ENCODE measurements at regions not wholly inside any gene's neighbourhood (a gene's known extent, or its start where the extent isn't known, plus 50 kb on each side); places are given as distances from the start of the nearest gene placed in this dataset.

GRCh38 chr1:198867182-198867581, 228.3 kb downstream of the PTPRC start:
- H3K79me2 ChIP-seq (ENCODE audit: insufficient read depth, low read length): peaks cover 99% of the 10 kb centered on the region

GRCh38 chr1:198873696-198874230, 234.9 kb downstream of the PTPRC start:
- no peaks in the 10 kb centered on the region for H3K27me3 ChIP-seq (ENCODE audit: insufficient read depth, low read length, poor library complexity)
- H4K20me1 ChIP-seq (ENCODE audit: insufficient read depth, low read length): peaks cover 67% of the 10 kb centered on the region
- no peak overlapping the region for H2AFZ ChIP-seq (ENCODE audit: low read depth, low read length)
- TF ChIP-seq CTCF (IDR thresholded peaks at IDR 0.05; ENCODE audit: borderline replicate concordance, extremely low read depth, low read length, poor library complexity, severe bottlenecking) (no peak), EZH2 (IDR thresholded peaks at IDR 0.05; ENCODE audit: borderline replicate concordance, low read depth, low read length, severe bottlenecking) (no peak)
- H3K27ac ChIP-seq (ENCODE audit: low read length): peak overlapping the region; percentile 10; the same call in 1 of the 2 replicates
- ATAC-seq (ENCODE audit: insufficient read depth, low read depth) (peak; percentile 34; the same call in 2 of the 3 replicates), DNase-seq (no peak)
- H3K4me1 ChIP-seq (ENCODE audit: insufficient read depth, low read length): peaks cover 45% of the 10 kb centered on the region
- no peak overlapping the region for H3K4me2 ChIP-seq (ENCODE audit: insufficient read depth, low read length)
- peaks cover 97% of the 10 kb centered on the region for H3K79me2 ChIP-seq (ENCODE audit: insufficient read depth, low read length)
- no peak overlapping the region for H3K9ac ChIP-seq (ENCODE audit: low read depth, low read length)
- no peaks in the 10 kb centered on the region for H3K9me3 ChIP-seq (ENCODE audit: insufficient read depth, low read length, severe bottlenecking)
- no peak overlapping the region for H3K4me3 ChIP-seq (ENCODE audit: low read depth in 1 of 2, low read length in 2 of 2)
- peaks cover 78% of the 10 kb centered on the region for H3K36me3 ChIP-seq (ENCODE audit: insufficient read depth, low read length)

More at GRCh38 chr1:198867182-198867581, 228.3 kb downstream of the PTPRC start:
- TF ChIP-seq CTCF (IDR thresholded peaks at IDR 0.05; ENCODE audit: borderline replicate concordance, extremely low read depth, low read length, poor library complexity, severe bottlenecking) (no peak), EZH2 (IDR thresholded peaks at IDR 0.05; ENCODE audit: borderline replicate concordance, low read depth, low read length, severe bottlenecking) (no peak)
- ATAC-seq (ENCODE audit: insufficient read depth, low read depth) (no peak), DNase-seq (no peak)
- no peak overlapping the region for H2AFZ ChIP-seq (ENCODE audit: low read depth, low read length)
- H3K9me3 ChIP-seq (ENCODE audit: insufficient read depth, low read length, severe bottlenecking): no peaks in the 10 kb centered on the region
- H3K4me3 ChIP-seq (ENCODE audit: low read depth in 1 of 2, low read length in 2 of 2): no peak overlapping the region
- H3K9ac ChIP-seq (ENCODE audit: low read depth, low read length): no peak overlapping the region
- H4K20me1 ChIP-seq (ENCODE audit: insufficient read depth, low read length): peaks cover 56% of the 10 kb centered on the region; the same call in 1 of the 2 replicates
- H3K4me2 ChIP-seq (ENCODE audit: insufficient read depth, low read length): no peak overlapping the region
- H3K27ac ChIP-seq (ENCODE audit: low read length): no peak overlapping the region
- H3K4me1 ChIP-seq (ENCODE audit: insufficient read depth, low read length): peaks cover 19% of the 10 kb centered on the region
- H3K27me3 ChIP-seq (ENCODE audit: insufficient read depth, low read length, poor library complexity): no peaks in the 10 kb centered on the region
- peaks cover 87% of the 10 kb centered on the region for H3K36me3 ChIP-seq (ENCODE audit: insufficient read depth, low read length)

GRCh38 chr1:198876371-198876871, 237.6 kb downstream of the PTPRC start:
- DNase-seq: no peak
- Histone ChIP-seq H3K27me3 (ENCODE audit: insufficient read depth, low read length, poor library complexity) (no peaks in the 10 kb centered on the region), H3K36me3 (ENCODE audit: insufficient read depth, low read length) (peaks cover 82% of the 10 kb centered on the region), H3K27ac (ENCODE audit: low read length) (0 out of 2 replicates have a peak overlapping the region, but pooled peaks have one; percentile 17), H3K4me1 (ENCODE audit: insufficient read depth, low read length) (peaks cover 46% of the 10 kb centered on the region), H3K79me2 (ENCODE audit: insufficient read depth, low read length) (peaks cover 97% of the 10 kb centered on the region), H2AFZ (ENCODE audit: low read depth, low read length) (no peak overlapping the region), H3K4me2 (ENCODE audit: insufficient read depth, low read length) (0 out of 2 replicates have a peak overlapping the region, but pooled peaks have one; percentile 2), H3K9ac (ENCODE audit: low read depth, low read length) (no peak overlapping the region), H3K4me3 (ENCODE audit: low read depth in 1 of 2, low read length in 2 of 2) (no peak overlapping the region), H3K9me3 (ENCODE audit: insufficient read depth, low read length, severe bottlenecking) (no peaks in the 10 kb centered on the region), H4K20me1 (ENCODE audit: insufficient read depth, low read length) (peaks cover 66% of the 10 kb centered on the region)
- ATAC-seq (ENCODE audit: insufficient read depth, low read depth): no peak; the same call in 2 of the 3 replicates
- TF ChIP-seq EZH2 (IDR thresholded peaks at IDR 0.05; ENCODE audit: borderline replicate concordance, low read depth, low read length, severe bottlenecking) (no peak), CTCF (IDR thresholded peaks at IDR 0.05; ENCODE audit: borderline replicate concordance, extremely low read depth, low read length, poor library complexity, severe bottlenecking) (no peak)

Data from DND-41 (cell line).